ENCODE measurements at regions not wholly inside any gene's neighbourhood (a gene's known extent, or its start where the extent isn't known, plus 50 kb on each side); places are given as distances from the start of the nearest gene placed in this dataset.

- Histone ChIP-seq H3K27me3 (no peaks in the 10 kb centered on the region), H3K36me3 (no peaks in the 10 kb centered on the region), H3K9me3 (no peaks in the 10 kb centered on the region), H3K4me1 (no peaks in the 10 kb centered on the region), H3K27ac (no peak overlapping the region), H3K4me3 (no peak overlapping the region)
- no peak for TF ChIP-seq POLR2A (IDR thresholded peaks at IDR 0.05)
- TF ChIP-seq CTCF (IDR thresholded peaks at IDR 0.05) = no peak
- intact Hi-C loops (cut with DNase I) = no loop called here
- ATAC-seq (no peak), DNase-seq (no peak)
- WGBS, 4 donors = 72 to 87% (median 77%) methylated on average over 7 of the region's 7 CpGs
Observed at GRCh38 chr15:72915843-72916242, 132.3 kb upstream of the ADPGK start.

GRCh38 chr15:72912996-72913395 lies 129.4 kb upstream of the ADPGK start:
- no peaks in the 10 kb centered on the region for H3K36me3 ChIP-seq
- no peak overlapping the region for H3K27ac ChIP-seq
- WGBS, 4 donors = 66 to 80% (median 73%) methylated on average over 2 of the region's 2 CpGs
- ATAC-seq (no peak), DNase-seq (no peak)
- H3K27me3 ChIP-seq = no peaks in the 10 kb centered on the region
- peaks cover 0 to under 1% (median 0%) of the 10 kb centered on the region in 12 donors for H3K4me1 ChIP-seq
- intact Hi-C loops (cut with DNase I) = no loop called here
- no peak for TF ChIP-seq POLR2A (IDR thresholded peaks at IDR 0.05)
- TF ChIP-seq CTCF (IDR thresholded peaks at IDR 0.05) = no peak
- H3K4me3 ChIP-seq = no peak overlapping the region
- no peaks in the 10 kb centered on the region for H3K9me3 ChIP-seq

- DNase-seq (no peak), ATAC-seq (no peak)
- H3K27me3 ChIP-seq = no peaks in the 10 kb centered on the region
- intact Hi-C loops (cut with DNase I) = no loop called here
- H3K27ac ChIP-seq = no peak overlapping the region
- no peaks in the 10 kb centered on the region for H3K36me3 ChIP-seq
- no peaks in the 10 kb centered on the region for H3K9me3 ChIP-seq
- peaks cover 0 to 8% (median 0%) of the 10 kb centered on the region in 12 donors for H3K4me1 ChIP-seq
- TF ChIP-seq CTCF (IDR thresholded peaks at IDR 0.05) = no peak
- TF ChIP-seq POLR2A (IDR thresholded peaks at IDR 0.05) = no peak
- H3K4me3 ChIP-seq = no peak overlapping the region
- 48 to 64% (median 55%) methylated on average over 4 of the region's 4 CpGs for WGBS, 4 donors
Observed at GRCh38 chr15:72912121-72912520, 128.6 kb upstream of the ADPGK start.

GRCh38 chr15:72911626-72912025 lies 128.1 kb upstream of the ADPGK start:
- TF ChIP-seq CTCF (IDR thresholded peaks at IDR 0.05) (no peak), POLR2A (IDR thresholded peaks at IDR 0.05) (no peak)
- DNase-seq (no peak), ATAC-seq (no peak)
- no peak overlapping the region for H3K27ac ChIP-seq
- WGBS, 4 donors = 48 to 100% (median 91%) methylated on average over 1 of the region's 1 CpG
- H3K4me3 ChIP-seq = no peak overlapping the region
- intact Hi-C loops (cut with DNase I) = no loop called here
- H3K9me3 ChIP-seq = no peaks in the 10 kb centered on the region
- no peaks in the 10 kb centered on the region for H3K27me3 ChIP-seq
- H3K4me1 ChIP-seq = peaks cover 0 to 8% (median 0%) of the 10 kb centered on the region in 12 donors
- no peaks in the 10 kb centered on the region for H3K36me3 ChIP-seq
